Lower leg skin (tissue), 4 donors: ENCODE measurements at regions not wholly inside any gene's neighbourhood (a gene's known extent, or its start where the extent isn't known, plus 50 kb on each side); places are given as distances from the start of the nearest gene placed in this dataset.

Source experiments
- DNase-seq, 2 donors: peaks; one replicate each; pipeline ENCODE4 v3.0.0-alpha.2; 2019; ENCODE audit warnings: low spot score in 2 of 2
- H3K4me3 ChIP-seq: fragments of 200-600 bp; sonication (generic); 2 replicates; pipeline ENCODE4 v1.5.1; 2017; ENCODE audit warnings: mild to moderate bottlenecking, low read depth; ENCODE audit not compliant: poor library complexity, severe bottlenecking
- POLR2A ChIP-seq, 2 donors: fragments of 450-650 bp; IDR thresholded peaks; one replicate each; pipeline ENCODE4 v1.6.1; 2016 to 2017; ENCODE audit warnings: antibody characterized with exemption in 2 of 2, mild to moderate bottlenecking in 1 of 2, moderate library complexity in 1 of 2
- WGBS, 2 donors: methylation state at CpG; one replicate each; pipeline ENCODE4 v1.1.5; 2018; 5-methylcytosine and 5-hydroxymethylcytosine counted together
- intact Hi-C: fragments of 100-400 bp; cut with DNase I; formaldehyde crosslinking; loops from one replicate; pipeline ENCODE4 v1.15.0; 2023; ENCODE audit warnings: low total_unique reads
- TF ChIP-seq, protein P1 (sequence below), 3 donors: fragments of 450-650 bp; IDR thresholded peaks; one replicate each; pipeline ENCODE4 v1.5.1; 2016; ENCODE audit warnings: antibody characterized with exemption in 3 of 3, mild to moderate bottlenecking in 3 of 3, moderate library complexity in 2 of 3

DNA sequence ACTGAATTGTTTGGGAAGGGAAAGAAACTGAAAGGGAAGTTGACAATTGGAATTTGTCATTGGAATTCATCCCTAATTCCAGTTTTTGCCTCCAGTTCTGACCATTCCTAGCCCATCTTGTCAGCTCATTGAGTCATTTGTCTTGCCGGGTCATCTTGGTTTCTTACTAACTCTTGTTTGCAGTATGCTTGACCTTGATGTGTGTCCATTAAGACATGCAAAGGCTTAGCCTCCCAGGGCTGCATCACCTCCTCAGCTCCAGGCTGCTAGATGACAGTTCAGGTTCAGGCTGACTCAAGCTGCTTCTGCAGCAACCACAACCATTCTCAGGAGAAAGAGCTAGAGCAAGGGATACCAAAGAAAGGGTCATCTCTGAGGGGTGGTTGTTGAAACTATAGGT lies 151.3 kb upstream of the PTGFR start:
- no peak for TF ChIP-seq POLR2A (IDR thresholded peaks at IDR 0.05)
- TF ChIP-seq, protein P1, sequence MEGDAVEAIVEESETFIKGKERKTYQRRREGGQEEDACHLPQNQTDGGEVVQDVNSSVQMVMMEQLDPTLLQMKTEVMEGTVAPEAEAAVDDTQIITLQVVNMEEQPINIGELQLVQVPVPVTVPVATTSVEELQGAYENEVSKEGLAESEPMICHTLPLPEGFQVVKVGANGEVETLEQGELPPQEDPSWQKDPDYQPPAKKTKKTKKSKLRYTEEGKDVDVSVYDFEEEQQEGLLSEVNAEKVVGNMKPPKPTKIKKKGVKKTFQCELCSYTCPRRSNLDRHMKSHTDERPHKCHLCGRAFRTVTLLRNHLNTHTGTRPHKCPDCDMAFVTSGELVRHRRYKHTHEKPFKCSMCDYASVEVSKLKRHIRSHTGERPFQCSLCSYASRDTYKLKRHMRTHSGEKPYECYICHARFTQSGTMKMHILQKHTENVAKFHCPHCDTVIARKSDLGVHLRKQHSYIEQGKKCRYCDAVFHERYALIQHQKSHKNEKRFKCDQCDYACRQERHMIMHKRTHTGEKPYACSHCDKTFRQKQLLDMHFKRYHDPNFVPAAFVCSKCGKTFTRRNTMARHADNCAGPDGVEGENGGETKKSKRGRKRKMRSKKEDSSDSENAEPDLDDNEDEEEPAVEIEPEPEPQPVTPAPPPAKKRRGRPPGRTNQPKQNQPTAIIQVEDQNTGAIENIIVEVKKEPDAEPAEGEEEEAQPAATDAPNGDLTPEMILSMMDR (IDR thresholded peaks at IDR 0.05) = no peak
- no peak overlapping the region for H3K4me3 ChIP-seq
- intact Hi-C loops = no loop called here
- no peak for DNase-seq
- 68 to 81% methylated on average over 1 of the region's 1 CpG for WGBS, 2 donors

GRCh38 chr1:78340006-78340405 lies 150.8 kb upstream of the PTGFR start:
- DNase-seq = no peak
- H3K4me3 ChIP-seq = no peak overlapping the region
- TF ChIP-seq, protein P1 (IDR thresholded peaks at IDR 0.05) = no peak
- TF ChIP-seq POLR2A (IDR thresholded peaks at IDR 0.05) = no peak
- intact Hi-C loops = no loop called here

DNA sequence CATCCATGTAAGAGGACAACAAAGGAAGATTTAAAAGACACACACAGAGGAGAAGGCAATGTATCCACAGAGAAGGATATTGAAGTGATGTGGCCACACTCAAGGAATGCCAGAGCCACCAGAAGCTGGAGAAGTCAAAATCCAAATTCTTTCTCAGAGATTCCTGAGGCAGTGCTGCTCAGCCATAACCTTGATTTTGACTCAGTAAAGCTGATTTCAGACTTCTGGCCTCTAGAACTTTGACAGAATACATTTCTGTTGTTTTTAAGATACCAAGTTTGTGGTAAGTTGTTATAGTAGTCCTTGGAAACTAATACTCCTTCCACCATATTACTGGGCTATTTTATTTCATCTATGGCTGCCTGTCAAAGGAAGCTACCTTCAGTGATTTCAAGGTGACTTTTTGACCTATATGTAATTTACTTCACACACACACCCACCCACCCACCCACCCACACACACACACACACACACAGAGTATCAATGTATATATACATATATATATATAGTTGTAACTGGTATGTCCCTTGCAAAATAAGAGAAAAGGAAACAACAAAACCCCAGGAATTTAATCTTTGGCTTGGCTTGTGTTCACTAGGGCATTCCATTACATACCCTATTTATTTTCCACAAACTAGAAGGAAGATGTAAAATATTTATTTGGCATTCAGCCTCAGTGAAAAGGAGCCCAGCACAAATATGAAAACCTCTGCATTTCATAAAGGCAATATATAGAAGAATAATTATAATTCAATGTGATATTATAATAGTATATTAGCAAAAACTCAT lies 142.1 kb upstream of the PTGFR start:
- intact Hi-C loops = no loop called here
- H3K4me3 ChIP-seq = no peak overlapping the region
- no peak for DNase-seq
- no peak for TF ChIP-seq POLR2A (IDR thresholded peaks at IDR 0.05)
- TF ChIP-seq, protein P1 (IDR thresholded peaks at IDR 0.05) = no peak

DNA sequence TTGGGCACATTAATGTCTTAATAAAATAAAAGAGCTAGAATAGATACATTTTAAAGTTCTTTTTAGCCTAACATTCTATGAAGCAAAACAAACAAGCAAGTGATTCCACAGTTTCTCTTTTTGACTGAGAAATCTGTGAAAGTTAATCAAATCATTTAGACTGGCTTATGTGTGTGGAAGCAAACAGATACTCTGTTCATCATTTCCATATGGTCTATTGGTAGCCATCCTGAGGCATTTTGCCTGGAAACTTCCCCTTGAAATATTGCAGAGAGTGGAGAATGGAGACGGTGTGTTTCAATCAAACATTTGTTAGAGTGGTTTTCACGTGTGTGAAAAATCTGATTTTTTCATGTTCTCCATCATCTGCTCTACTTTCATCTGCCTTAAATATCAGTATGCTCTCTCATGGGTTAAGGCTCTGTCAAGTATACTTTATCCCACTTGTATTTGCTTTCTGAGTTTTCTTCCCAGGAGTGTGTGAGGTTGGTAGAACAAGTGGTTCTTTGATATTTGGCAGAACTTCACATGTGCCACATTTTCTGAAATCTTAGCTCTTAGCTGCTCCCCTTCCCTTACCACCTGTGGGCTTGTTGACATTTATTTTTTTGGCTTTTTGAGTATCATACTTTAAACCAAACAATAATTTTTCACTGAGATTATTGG lies 139.1 kb upstream of the PTGFR start:
- DNase-seq = no peak
- 56 to 63% methylated on average over 2 of the region's 2 CpGs for WGBS, 2 donors
- intact Hi-C loops = no loop called here
- no peak overlapping the region for H3K4me3 ChIP-seq
- TF ChIP-seq, protein P1 (IDR thresholded peaks at IDR 0.05) = no peak
- TF ChIP-seq POLR2A (IDR thresholded peaks at IDR 0.05) = no peak

DNA sequence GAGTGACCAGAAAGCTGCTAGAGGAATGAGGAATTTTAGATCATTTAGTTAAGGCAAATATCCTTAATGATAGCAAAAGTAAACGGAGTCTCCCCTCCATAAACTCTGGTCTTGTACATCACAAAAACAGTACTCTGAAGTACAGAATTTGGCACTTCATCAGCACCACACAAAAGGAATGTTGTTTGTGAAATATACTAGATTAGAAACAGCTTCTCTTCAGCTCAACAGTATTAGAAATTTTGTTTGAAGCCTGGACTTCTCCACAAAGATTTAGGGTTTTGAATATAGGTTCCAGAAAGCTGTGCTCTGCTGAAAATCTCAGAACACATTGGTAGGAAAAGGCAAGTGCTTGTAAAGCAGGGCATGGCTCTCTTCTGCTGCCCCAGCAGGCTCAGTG lies 135.1 kb upstream of the PTGFR start:
- WGBS, 2 donors = 49 to 57% methylated on average over 1 of the region's 1 CpG
- TF ChIP-seq, protein P1 (IDR thresholded peaks at IDR 0.05) = no peak
- no peak for TF ChIP-seq POLR2A (IDR thresholded peaks at IDR 0.05)
- no peak for DNase-seq
- no peak overlapping the region for H3K4me3 ChIP-seq
- intact Hi-C loops = no loop called here
